HG03196 (cell line): ENCODE measurements at regions not wholly inside any gene's neighbourhood (a gene's known extent, or its start where the extent isn't known, plus 50 kb on each side); places are given as distances from the start of the nearest gene placed in this dataset.

Experiments
- ATAC-seq: cut with Tn5 transposase; IDR thresholded peaks from one replicate; pipeline ENCODE4 v1.9.1; 2021; ENCODE audit not compliant: unreplicated experiment

DNA sequence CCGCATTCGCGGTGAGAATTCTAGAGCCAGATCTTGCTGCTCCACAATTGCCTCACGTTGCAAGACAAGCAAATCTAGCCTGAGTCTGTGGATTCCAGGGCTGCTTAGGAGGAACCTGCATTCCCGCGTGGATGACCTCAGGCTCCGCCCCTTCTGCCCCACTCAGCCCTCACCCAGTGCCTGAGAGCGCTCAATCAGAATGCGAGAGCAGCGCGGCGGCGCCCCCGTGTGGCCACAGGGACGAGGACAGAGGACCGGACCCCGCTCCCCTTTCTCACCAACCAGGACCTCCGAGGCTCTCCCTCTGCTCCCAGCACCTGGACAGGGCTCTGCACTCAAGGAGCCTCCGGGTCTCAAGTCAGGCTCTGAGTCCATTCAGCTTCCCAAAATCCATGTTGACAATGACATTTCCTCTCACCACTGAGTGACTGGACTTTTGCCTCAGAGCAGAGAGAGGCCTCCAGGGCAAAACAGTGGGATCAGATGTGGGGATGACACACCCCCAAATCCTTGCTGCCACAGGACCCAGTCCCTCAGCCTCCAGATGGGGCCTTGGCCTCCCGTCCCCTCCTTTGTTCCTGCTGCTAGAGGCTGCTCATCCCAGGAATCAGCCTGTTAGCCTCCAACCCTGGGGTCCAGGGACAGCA lies 52.0 kb downstream of the RPP21 start:
- ATAC-seq, result peak; percentile 64

DNA sequence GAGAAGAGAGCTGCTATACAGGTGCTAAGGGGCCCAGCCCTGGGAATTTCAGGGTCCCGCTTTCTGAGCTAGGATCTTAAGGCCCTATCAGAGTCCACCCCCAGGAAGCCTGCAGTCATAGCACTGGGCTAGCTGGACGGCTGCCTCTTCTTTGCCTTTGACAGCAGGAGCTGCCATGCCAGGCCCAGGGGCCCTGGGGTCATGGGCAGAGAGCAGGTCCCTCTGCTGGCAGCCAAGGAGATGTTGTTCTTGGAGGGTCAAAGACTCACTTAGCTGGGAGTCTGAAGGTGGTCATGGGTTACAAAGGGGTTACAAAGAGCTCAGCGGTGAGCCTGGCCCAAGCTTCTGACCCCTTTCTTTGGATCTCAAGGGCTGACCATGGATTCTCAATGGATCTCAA lies 52.7 kb downstream of the RPP21 start:
- ATAC-seq, result no peak

DNA sequence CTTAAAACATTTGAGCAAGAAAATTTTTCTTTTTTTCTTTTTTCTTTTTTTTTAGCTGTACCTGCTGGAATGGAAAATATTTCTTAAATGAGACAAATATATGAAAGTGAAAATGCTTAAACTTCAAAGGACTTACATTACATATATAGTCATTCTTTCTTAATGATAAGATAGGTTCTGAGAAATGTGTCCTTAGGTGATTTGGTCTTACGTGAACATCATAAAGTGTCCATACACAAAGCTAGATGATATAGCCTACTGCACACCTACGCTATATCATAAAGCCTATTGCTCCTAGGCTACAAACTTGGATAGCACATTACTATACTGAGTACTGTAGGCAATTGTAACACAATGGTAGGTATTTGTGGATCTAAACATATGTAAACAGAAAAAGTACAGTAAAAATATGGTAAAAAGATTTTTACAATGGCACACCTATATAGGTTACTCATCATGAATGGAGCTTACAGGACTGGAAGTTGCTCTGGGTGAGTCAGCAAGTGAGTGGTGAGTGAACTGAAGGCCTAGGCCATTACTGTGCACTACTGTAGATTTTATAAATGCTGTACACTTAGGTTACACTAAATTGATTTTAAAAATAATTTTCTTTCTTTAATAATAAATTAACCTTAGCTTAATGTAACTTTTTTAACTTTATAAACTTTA lies 54.6 kb downstream of the RPP21 start:
- no peak for ATAC-seq

DNA sequence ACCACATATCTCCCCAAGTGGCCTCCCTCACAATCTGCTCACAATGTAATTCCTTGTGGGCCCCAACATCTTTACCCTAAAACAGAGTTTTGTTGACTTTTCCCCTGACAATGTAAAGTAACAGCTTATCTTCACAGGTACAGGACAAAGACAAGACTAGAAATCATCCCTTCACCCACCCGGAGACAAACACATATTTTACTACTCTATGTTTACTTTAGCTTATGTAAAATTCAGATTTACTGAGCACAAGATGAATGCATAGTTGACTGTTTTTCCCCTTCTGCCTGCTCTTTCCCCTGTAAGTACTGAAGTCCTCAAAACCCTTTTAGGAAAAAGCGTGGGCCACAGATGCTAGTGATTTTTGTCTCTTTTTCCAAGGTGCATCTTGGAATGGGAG lies 61.0 kb downstream of the RPP21 start:
- ATAC-seq, result no peak

DNA sequence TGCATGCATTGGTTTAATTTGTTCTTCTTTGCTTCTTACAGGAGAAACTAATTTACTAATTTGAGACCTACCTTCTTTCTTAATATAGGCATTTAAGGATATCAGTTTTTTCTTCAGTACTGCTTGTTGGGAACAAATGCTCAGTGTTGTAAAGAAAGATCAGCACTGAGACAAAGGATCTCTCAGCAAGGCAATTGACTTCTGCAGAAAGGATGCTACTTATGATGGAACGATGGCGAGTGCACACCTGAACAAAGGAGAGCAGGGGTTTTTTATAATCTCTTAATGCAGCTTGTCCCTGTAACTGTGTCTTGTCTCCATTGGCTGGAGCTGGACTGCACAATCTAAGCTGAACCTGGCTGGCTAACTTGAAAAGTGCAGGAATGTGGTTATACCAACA lies 64.2 kb downstream of the RPP21 start:
- ATAC-seq, result no peak

DNA sequence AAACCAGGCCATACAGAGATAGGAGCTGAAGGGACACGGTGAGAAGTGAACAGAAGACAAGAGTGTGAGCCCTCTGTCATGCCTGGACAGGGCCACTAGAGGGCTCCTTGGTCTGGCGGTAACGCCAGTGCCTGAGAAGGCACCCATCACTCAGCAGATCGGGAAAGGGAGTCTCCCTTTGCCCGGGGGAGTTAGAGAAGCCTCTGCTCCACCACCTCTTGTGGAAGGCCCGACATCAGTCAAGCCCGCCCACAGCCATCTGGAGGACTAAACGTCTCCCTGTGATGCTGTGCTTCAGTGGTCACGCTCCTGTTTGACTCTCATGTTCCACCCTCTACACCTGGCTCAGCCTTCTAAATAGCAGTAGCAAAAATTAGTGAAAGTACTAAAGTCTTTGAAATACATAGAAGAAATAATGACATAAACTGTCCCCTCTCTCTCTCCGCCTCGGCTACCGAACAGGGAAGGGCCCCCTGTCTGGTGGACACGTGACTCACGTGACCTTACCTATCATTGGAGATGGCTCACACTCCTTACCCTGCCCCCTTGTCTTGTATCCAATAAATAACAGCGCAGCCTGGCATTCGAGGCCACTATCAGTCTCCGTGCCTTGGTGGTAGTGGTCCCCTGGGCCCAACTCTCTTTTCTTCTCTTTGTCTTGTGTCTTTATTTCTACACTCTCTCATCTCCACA lies 66.7 kb downstream of the RPP21 start:
- no peak for ATAC-seq

DNA sequence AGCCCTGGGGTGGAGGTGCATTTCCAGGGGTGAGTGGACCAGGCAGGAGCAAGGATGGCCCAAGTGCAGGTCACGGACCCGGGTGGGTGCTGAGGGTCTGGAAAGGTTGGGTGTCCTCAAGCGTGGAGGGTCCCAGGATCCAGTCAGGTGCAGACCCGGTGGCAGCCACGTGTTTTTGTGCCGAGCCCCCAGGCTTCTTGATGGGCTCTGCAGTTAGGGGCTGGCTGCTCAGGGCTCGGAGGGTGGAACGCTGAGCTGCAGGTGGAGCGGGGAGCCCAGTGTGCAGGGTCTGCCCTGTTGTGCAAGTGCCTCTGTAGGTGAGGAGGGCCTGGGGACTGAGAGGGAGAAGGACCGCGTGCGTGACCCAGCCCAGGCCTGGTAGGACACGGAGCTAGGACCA lies 70.9 kb upstream of the HLA-E start:
- ATAC-seq, result no peak

DNA sequence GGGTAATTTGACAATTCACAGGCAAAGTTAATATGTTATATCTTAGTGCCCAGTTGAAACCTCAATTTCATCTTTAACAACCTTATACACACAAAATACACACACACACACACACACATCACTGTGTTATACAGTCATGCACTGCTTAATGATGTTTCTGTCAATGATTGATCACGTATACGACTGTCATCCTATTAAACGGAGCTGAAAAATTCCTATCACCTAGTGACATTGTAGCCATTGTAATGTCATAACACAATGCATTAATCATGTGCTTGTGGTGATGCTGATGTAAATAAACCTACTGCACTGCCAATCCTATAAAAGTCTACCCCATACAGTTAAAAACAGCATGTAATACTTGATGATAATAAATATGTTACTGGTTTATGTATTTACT lies 64.8 kb upstream of the HLA-E start:
- no peak for ATAC-seq
